ENCODE measurements at regions not wholly inside any gene's neighbourhood (a gene's known extent, or its start where the extent isn't known, plus 50 kb on each side); places are given as distances from the start of the nearest gene placed in this dataset.

- TF ChIP-seq CTCF (IDR thresholded peaks at IDR 0.05) (no peak), POLR2A (IDR thresholded peaks at IDR 0.05) (no peak)
Observed at GRCh38 chr11:39960206-39960605, 1499.2 kb downstream of the LRRC4C start.
